Activated CD8-positive, alpha-beta memory T cell treated with anti-CD3 and anti-CD28 coated beads, Interleukin-2, amount 50 U/mL, for 1 hour (primary cell): ENCODE measurements at regions not wholly inside any gene's neighbourhood (a gene's known extent, or its start where the extent isn't known, plus 50 kb on each side); places are given as distances from the start of the nearest gene placed in this dataset.

Experiments
- DNase-seq: peaks from one replicate; pipeline ENCODE4 v3.0.0-alpha.2; 2020; ENCODE audit errors: extremely low read depth

GRCh38 chr14:98977451-98977850, 294.5 kb downstream of the BCL11B start:
- DNase-seq = no peak

GRCh38 chr14:98982986-98983385, 289.0 kb downstream of the BCL11B start:
- no peak for DNase-seq

GRCh38 chr14:98984027-98984718, 287.8 kb downstream of the BCL11B start:
- no peak for DNase-seq

- DNase-seq = peak; percentile 31
These were observed 287.3 kb downstream of the BCL11B start for GRCh38 chr14:98984719-98985041.

GRCh38 chr14:98993818-98994217, 278.2 kb downstream of the BCL11B start:
- DNase-seq = no peak

- no peak for DNase-seq
These were observed 277.4 kb downstream of the BCL11B start for GRCh38 chr14:98994561-98994960.

- no peak for DNase-seq
These were observed 274.3 kb downstream of the BCL11B start for GRCh38 chr14:98997526-98998205.

- DNase-seq = no peak
These were observed 272.7 kb downstream of the BCL11B start for GRCh38 chr14:98999345-98999744.

DNA sequence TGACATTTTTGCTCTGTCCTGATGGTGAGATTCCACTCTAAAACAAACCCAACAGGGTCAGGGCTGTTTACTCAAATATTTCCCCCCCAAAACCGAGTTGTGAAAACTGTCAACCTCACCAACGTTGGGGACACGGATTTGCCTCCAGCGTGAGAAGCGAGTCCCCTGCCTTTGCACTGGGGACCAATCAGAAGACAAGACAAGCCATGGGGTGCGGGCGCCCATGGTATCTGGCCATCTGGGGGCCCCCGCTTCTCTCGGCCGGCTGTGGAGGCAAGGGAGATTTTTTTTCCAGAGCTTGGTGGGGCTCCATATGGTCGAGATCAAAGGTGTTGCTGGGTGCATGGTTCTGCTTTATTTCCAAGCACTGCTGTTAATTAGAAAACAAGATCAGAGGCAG, 272.1 kb downstream of the BCL11B start:
- no peak for DNase-seq

- no peak for DNase-seq
These were observed 270.8 kb downstream of the BCL11B start for GRCh38 chr14:99001241-99001640.

GRCh38 chr14:99003646-99004045, 268.4 kb downstream of the BCL11B start:
- DNase-seq = no peak

- DNase-seq = no peak
These were observed 267.9 kb downstream of the BCL11B start for GRCh38 chr14:99004112-99004511.

DNA sequence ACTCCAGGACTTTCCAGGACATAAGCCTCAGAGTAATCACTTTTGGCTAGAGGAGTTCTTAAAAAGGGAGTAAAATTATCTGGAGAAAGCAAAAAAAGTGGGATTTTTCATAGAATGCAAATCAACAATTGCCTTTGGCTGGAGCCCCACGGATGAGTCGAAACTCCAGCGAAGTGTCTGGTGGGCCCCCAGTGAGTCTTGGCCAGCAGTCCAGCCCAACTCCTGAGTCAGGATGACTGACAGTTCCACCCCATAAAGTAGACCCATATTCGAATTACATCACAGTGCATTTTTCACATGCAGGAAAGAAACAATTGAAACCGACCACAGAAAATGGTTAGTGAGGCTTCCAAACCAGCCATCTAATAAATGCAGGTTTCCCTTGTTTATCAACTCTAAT, 265.7 kb downstream of the BCL11B start:
- no peak for DNase-seq

DNA sequence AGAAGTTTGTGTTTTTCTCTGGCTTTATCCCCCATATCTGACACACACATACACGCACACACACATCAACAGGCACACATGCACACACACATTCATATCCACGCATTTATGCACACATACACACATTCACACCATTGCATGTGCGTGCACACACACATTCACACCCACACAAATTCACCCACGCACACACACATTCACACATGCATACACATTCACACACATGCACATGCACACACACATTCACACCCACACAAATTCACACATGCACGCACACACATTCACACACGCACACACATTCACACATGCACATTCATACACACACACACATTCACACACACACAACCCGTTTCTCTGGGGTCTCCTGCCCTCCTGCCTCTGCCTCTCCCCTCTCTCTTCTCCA, 264.2 kb downstream of the BCL11B start:
- no peak for DNase-seq

DNA sequence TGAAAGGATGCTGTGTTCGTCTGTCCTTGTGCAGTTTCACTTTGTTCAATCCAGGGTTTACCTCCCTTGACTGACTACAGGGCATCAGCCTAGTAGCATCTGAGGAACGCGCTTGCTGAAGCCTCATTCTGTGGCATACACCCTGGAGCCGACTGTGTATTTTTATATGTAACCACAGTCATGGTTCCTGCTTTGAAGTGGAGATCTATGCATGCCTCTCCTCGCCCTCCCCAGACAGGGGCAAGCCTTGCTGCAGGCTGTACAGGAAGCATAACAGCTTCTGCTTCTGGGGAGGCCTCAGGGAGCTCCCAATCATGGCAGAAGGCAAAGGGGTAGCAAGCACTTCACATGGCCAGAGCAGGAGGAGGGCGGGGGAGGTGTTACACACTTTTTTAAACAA, 262.1 kb downstream of the BCL11B start:
- no peak for DNase-seq

- no peak for DNase-seq
These were observed 260.6 kb downstream of the BCL11B start for GRCh38 chr14:99011385-99011784.

DNA sequence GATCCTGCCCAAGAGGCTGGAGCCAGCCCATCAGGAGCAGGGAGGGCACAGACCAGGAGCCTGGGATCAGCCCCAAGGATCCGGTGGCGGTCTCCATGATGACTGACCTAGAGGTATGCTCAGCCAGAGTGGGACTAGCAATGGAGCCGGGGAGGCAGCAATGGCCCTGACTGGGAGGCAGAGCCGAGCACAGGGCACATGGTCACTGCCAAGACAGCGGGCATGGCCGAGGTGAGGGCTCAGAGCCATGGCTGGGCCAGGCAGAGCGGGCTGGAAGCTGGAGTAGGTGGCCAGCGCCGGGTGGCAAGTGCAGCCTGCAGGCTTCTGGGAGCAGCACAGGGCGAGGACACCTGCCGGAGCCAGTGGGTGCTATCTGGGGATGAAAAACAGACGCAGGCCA, 259.3 kb downstream of the BCL11B start:
- DNase-seq = no peak

DNA sequence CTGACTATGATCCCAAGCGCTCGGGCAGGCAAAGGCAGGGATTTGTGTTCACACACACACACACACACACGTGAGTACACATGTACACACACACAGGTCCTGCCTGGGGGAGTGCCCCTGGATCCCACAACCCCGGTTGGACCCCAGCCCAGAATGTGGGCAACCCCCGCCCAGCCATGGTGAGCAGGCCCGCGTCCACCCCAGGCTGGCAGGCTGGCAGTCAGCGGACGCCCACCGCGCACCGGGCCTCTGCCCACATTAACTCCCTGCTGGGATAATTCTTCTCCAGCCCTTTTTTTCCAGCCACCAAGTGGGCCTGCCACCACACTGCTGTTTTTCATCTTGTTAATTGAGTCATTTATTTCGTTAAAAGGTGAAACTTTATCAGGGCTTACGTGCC, 256.2 kb downstream of the BCL11B start:
- no peak for DNase-seq

- no peak for DNase-seq
These were observed 248.6 kb downstream of the BCL11B start for GRCh38 chr14:99023371-99023770.

DNA sequence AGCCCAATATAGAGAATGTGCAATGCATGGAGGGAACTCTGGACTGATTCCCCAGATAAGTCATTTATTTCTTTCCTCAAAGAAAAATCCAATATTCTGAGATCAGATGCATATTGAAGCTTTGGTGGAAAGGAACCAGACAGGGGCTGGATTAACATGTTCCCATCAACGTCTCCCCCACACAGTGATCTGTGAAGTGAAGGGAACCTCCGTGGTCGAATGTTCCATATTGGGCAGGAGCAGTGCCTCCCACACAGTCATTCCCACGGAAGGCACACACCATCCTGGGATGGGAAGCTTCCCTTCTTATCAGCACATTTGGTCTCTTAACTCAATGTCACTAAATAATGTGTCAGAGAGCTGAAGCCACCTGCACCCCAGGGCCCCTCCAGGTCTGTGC, 247.1 kb downstream of the BCL11B start:
- no peak for DNase-seq

DNA sequence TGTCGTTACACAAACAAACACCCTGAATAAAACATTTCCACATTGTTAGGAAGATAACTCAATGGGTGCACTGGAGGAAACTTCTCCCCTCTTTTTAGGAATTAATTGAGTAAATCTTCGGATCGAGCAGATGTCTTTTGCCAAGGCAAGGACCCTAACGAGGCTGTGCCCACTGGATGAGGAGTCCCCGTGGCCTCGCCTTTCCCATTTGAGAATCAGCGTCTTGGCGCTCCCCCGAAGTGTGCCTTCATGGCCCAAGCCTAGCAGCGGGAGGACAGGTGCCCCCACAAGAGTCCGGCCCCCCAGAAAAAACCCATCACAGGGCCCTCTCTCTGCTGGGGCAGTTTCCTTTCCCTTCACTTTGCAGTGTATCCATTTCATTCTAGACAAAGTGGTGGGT, 246.6 kb downstream of the BCL11B start:
- no peak for DNase-seq

GRCh38 chr14:99026471-99026870, 245.5 kb downstream of the BCL11B start:
- DNase-seq = no peak

DNA sequence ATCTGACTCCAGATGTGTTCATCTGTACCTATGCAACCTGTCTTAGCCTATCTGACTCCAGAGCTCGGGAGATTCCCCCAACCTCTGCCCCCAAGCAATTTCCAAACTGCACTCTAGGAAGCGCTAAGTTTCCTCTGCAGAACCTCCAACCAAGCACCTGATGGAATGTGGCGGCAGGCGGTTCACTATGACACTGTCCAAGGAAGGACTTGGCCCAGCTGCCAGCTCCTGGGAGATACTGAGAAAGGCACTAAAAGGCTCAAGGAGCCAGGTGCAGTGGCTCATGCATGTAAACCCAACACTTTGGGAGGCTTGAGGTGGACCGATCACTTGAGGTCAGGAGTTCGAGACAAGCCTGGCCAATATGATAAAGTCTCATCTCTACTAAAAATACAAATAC, 244.0 kb downstream of the BCL11B start:
- DNase-seq = no peak

DNA sequence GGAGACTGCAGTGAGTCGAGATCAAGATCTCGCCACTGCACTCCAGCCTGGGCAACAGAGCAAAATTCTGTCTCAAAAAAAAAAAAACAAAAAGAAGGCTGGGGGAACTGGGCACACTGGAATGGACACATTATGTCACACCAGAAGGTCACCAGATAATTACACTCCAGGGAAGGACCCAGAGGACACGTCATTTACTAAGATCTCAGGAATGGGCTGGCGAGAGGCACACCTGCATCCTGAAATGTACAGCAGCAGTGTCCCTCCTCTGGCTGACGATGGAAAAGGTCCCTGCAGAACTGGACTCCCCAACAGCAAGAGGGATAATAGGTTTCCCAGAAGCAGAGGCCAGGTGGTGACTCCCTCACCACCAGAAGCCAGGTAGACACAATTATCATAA, 243.5 kb downstream of the BCL11B start:
- DNase-seq = no peak
